ENCODE measurements at regions not wholly inside any gene's neighbourhood (a gene's known extent, or its start where the extent isn't known, plus 50 kb on each side); places are given as distances from the start of the nearest gene placed in this dataset.

GRCh38 chr7:12815871-12816270, 128.4 kb downstream of the ARL4A start:
- TF ChIP-seq EZH2 (IDR thresholded peaks at IDR 0.05; ENCODE audit: borderline replicate concordance, insufficient read depth, low read depth, low read length, poor library complexity, severe bottlenecking), result no peak
- no peak for TF ChIP-seq CTCF (IDR thresholded peaks at IDR 0.05)
- Histone ChIP-seq H3K4me1 (ENCODE audit: control insufficient read depth in 2 of 2, insufficient read depth in 2 of 2, low read length in 2 of 2) (no peaks in the 10 kb centered on the region), H3K9ac (ENCODE audit: low read length) (no peak overlapping the region), H3K79me2 (ENCODE audit: control insufficient read depth, insufficient read depth, low read length) (no peaks in the 10 kb centered on the region), H3K27ac (ENCODE audit: low read length in 2 of 2) (no peak overlapping the region), H3K27me3 (replicated peaks in 1 of 4; ENCODE audit: control extremely low read depth in 1 of 4, control insufficient read depth in 3 of 4, insufficient read depth in 4 of 4, low read length in 3 of 4) (no peaks in the 10 kb centered on the region), H3K4me3 (ENCODE audit: control extremely low read depth in 1 of 5, extremely low read depth in 1 of 5, insufficient read depth in 1 of 5, low read depth in 2 of 5, low read length in 4 of 5) (no peak overlapping the region), H3K9me3 (ENCODE audit: control extremely low read depth in 1 of 3, control insufficient read depth in 2 of 3, insufficient read depth in 1 of 3, low read length in 2 of 3) (peaks cover 0 to 3% (median 0%) of the 10 kb centered on the region in 3 donors), H3K4me2 (replicated peaks; ENCODE audit: low read depth, low read length, poor library complexity, severe bottlenecking) (no peak overlapping the region), H4K20me1 (ENCODE audit: control insufficient read depth, insufficient read depth, low read length, poor library complexity, severe bottlenecking) (no peaks in the 10 kb centered on the region), H2AFZ (ENCODE audit: insufficient read depth, low read depth, low read length, poor library complexity, severe bottlenecking) (no peak overlapping the region), H3K36me3 (replicated peaks in 1 of 2; ENCODE audit: control extremely low read depth in 1 of 2, control insufficient read depth in 1 of 2, extremely low read depth in 1 of 2, insufficient read depth in 2 of 2, low read length in 1 of 2) (no peaks in the 10 kb centered on the region)
- ATAC-seq (ENCODE audit: low read depth) (no peak), DNase-seq (no peak)
- Mint-ChIP-seq H3K27me3 (peaks cover 5% of the 10 kb centered on the region), H3K27ac (no peak overlapping the region), H3K9me3 (ENCODE audit: insufficient read depth) (no peaks in the 10 kb centered on the region), H3K4me3 (no peak overlapping the region), H3K4me1 (no peaks in the 10 kb centered on the region)
- POLR2A ChIA-PET, result no interaction called here
- CTCF ChIA-PET, result no interaction called here
- intact Hi-C loops (cut with micrococcal nuclease), result no loop called here

GRCh38 chr7:12820777-12821176, 133.3 kb downstream of the ARL4A start:
- TF ChIP-seq CTCF (IDR thresholded peaks at IDR 0.05) (no peak), EZH2 (IDR thresholded peaks at IDR 0.05; ENCODE audit: borderline replicate concordance, insufficient read depth, low read depth, low read length, poor library complexity, severe bottlenecking) (no peak)
- Histone ChIP-seq H3K4me1 (ENCODE audit: control insufficient read depth in 2 of 2, insufficient read depth in 2 of 2, low read length in 2 of 2) (no peaks in the 10 kb centered on the region), H2AFZ (ENCODE audit: insufficient read depth, low read depth, low read length, poor library complexity, severe bottlenecking) (no peak overlapping the region), H3K4me2 (replicated peaks; ENCODE audit: low read depth, low read length, poor library complexity, severe bottlenecking) (no peak overlapping the region), H3K4me3 (ENCODE audit: control extremely low read depth in 1 of 5, extremely low read depth in 1 of 5, insufficient read depth in 1 of 5, low read depth in 2 of 5, low read length in 4 of 5) (no peak overlapping the region), H4K20me1 (ENCODE audit: control insufficient read depth, insufficient read depth, low read length, poor library complexity, severe bottlenecking) (no peaks in the 10 kb centered on the region), H3K9ac (ENCODE audit: low read length) (no peak overlapping the region), H3K9me3 (ENCODE audit: control extremely low read depth in 1 of 3, control insufficient read depth in 2 of 3, insufficient read depth in 1 of 3, low read length in 2 of 3) (no peaks in the 10 kb centered on the region), H3K27ac (ENCODE audit: low read length in 2 of 2) (no peak overlapping the region), H3K36me3 (replicated peaks in 1 of 2; ENCODE audit: control extremely low read depth in 1 of 2, control insufficient read depth in 1 of 2, extremely low read depth in 1 of 2, insufficient read depth in 2 of 2, low read length in 1 of 2) (no peaks in the 10 kb centered on the region), H3K27me3 (replicated peaks in 1 of 4; ENCODE audit: control extremely low read depth in 1 of 4, control insufficient read depth in 3 of 4, insufficient read depth in 4 of 4, low read length in 3 of 4) (no peaks in the 10 kb centered on the region), H3K79me2 (ENCODE audit: control insufficient read depth, insufficient read depth, low read length) (no peaks in the 10 kb centered on the region)
- H3K27ac Mint-ChIP-seq, result no peak overlapping the region
- ChIA-PET POLR2A (no interaction called here), CTCF (no interaction called here)
- no peaks in the 10 kb centered on the region for H3K9me3 Mint-ChIP-seq (ENCODE audit: insufficient read depth)
- no CpG with 5 or more reads among the region's 3 CpGs for WGBS (ENCODE audit: insufficient coverage)
- ATAC-seq (ENCODE audit: low read depth) (no peak), DNase-seq (no peak)
- peaks cover 8% of the 10 kb centered on the region for H3K27me3 Mint-ChIP-seq
- intact Hi-C loops (cut with micrococcal nuclease), result no loop called here
- H3K4me3 Mint-ChIP-seq, result no peak overlapping the region
- no peaks in the 10 kb centered on the region for H3K4me1 Mint-ChIP-seq
